H9 (cell line): ENCODE measurements at regions not wholly inside any gene's neighbourhood (a gene's known extent, or its start where the extent isn't known, plus 50 kb on each side); places are given as distances from the start of the nearest gene placed in this dataset.

Experiments
- DNase-seq: peaks from one replicate; pipeline ENCODE4 v3.0.0-alpha.2; 2017
- H2AFZ ChIP-seq: one replicate; pipeline ENCODE4 v1.6.1; 2013; ENCODE audit warnings: mild to moderate bottlenecking, low read length, control low read depth, moderate library complexity
- H2AK5ac ChIP-seq: 2 replicates; pipeline ENCODE4 v1.6.1; 2013; ENCODE audit warnings: low read length, control low read depth, mixed read lengths; ENCODE audit not compliant: insufficient read length
- H2BK120ac ChIP-seq: one replicate; pipeline ENCODE4 v1.6.1; 2013; ENCODE audit warnings: low read depth, mild to moderate bottlenecking, low read length, control low read depth, inconsistent platforms; ENCODE audit not compliant: poor library complexity, severe bottlenecking
- H2BK12ac ChIP-seq: 2 replicates; pipeline ENCODE4 v1.6.1; 2013; ENCODE audit warnings: low read length, control low read depth, mixed read lengths, low read depth; ENCODE audit not compliant: insufficient read length
- H2BK15ac ChIP-seq: 2 replicates; pipeline ENCODE4 v1.6.1; 2013; ENCODE audit warnings: low read depth, low read length, control low read depth
- H2BK20ac ChIP-seq: one replicate; pipeline ENCODE4 v1.6.1; 2013; ENCODE audit warnings: low read depth, mild to moderate bottlenecking, low read length, control low read depth, inconsistent platforms; ENCODE audit not compliant: poor library complexity, severe bottlenecking
- H2BK5ac ChIP-seq: 2 replicates; pipeline ENCODE4 v1.6.1; 2013; ENCODE audit warnings: low read length, control low read depth, mixed read lengths; ENCODE audit not compliant: insufficient read length
- H3K14ac ChIP-seq: 2 replicates; pipeline ENCODE4 v1.6.1; 2013; ENCODE audit warnings: low read length, control low read depth; ENCODE audit not compliant: insufficient read depth
- H3K18ac ChIP-seq: 2 replicates; pipeline ENCODE4 v1.6.1; 2013; ENCODE audit warnings: low read depth, mild to moderate bottlenecking, mixed read lengths, low read length, control low read depth; ENCODE audit not compliant: insufficient read length
- H3K23ac ChIP-seq: 2 replicates; pipeline ENCODE4 v1.6.1; 2013; ENCODE audit warnings: low read length, control low read depth, mixed read lengths, low read depth; ENCODE audit not compliant: insufficient read length
- H3K23me2 ChIP-seq: 2 replicates; pipeline ENCODE4 v1.6.1; 2013; ENCODE audit warnings: low read depth, mild to moderate bottlenecking, mixed read lengths, low read length, control low read depth; ENCODE audit not compliant: insufficient read length, poor library complexity, severe bottlenecking
- H3K27ac ChIP-seq: 2 replicates; pipeline ENCODE4 v1.5.1; 2013; ENCODE audit warnings: low read length, control low read depth, mixed read lengths, low read depth; ENCODE audit not compliant: insufficient read length
- H3K27me3 ChIP-seq: 2 replicates; pipeline ENCODE4 v1.6.1; 2013; ENCODE audit warnings: low read length, control low read depth, inconsistent platforms; ENCODE audit not compliant: insufficient read depth
- H3K4ac ChIP-seq: 2 replicates; pipeline ENCODE4 v1.6.1; 2013; ENCODE audit warnings: low read depth, mild to moderate bottlenecking, control low read depth, inconsistent platforms, low read length, moderate library complexity
- H3K4me1 ChIP-seq: 2 replicates; pipeline ENCODE4 v1.6.1; 2013; ENCODE audit warnings: low read length, control low read depth, inconsistent platforms; ENCODE audit not compliant: insufficient read depth
- H3K4me2 ChIP-seq: 2 replicates; pipeline ENCODE4 v1.6.1; 2013; ENCODE audit warnings: low read length, control low read depth, mixed read lengths; ENCODE audit not compliant: insufficient read length, insufficient read depth
- H3K56ac ChIP-seq: 2 replicates; pipeline ENCODE4 v1.6.1; 2013; ENCODE audit warnings: low read depth, mild to moderate bottlenecking, mixed read lengths, low read length, control low read depth; ENCODE audit not compliant: insufficient read length
- H3K79me1 ChIP-seq: 2 replicates; pipeline ENCODE4 v1.6.1; 2013; ENCODE audit warnings: low read depth, mild to moderate bottlenecking, moderate library complexity, low read length, control low read depth, inconsistent platforms; ENCODE audit not compliant: insufficient read depth, poor library complexity, severe bottlenecking
- H3K79me2 ChIP-seq: 2 replicates; pipeline ENCODE4 v1.6.1; 2013; ENCODE audit warnings: low read length, control low read depth, inconsistent platforms; ENCODE audit not compliant: insufficient read depth
- H3K9ac ChIP-seq: 2 replicates; pipeline ENCODE4 v1.6.1; 2013; ENCODE audit warnings: low read length, control low read depth, mixed read lengths; ENCODE audit not compliant: insufficient read length; ENCODE audit errors: extremely low read depth
- H3K9me3 ChIP-seq: one replicate; pipeline ENCODE4 v1.6.1; 2013; ENCODE audit warnings: low read depth, low read length, inconsistent platforms; ENCODE audit not compliant: control insufficient read depth
- H3T11ph ChIP-seq: one replicate; pipeline ENCODE4 v1.6.1; 2013; ENCODE audit warnings: mild to moderate bottlenecking, low read length, control low read depth, inconsistent platforms
- H4K20me1 ChIP-seq: one replicate; pipeline ENCODE4 v1.6.1; 2013; ENCODE audit not compliant: control insufficient read depth, insufficient read length, insufficient read depth
- H4K5ac ChIP-seq: 2 replicates; pipeline ENCODE4 v1.6.1; 2013; ENCODE audit warnings: low read depth, mild to moderate bottlenecking, mixed read lengths, low read length, control low read depth; ENCODE audit not compliant: insufficient read length
- H4K8ac ChIP-seq: replicated peaks from 2 replicates; pipeline ENCODE4 v1.6.1; 2013; ENCODE audit warnings: low read length, control low read depth, mixed read lengths, low read depth; ENCODE audit not compliant: insufficient read length
- H4K91ac ChIP-seq: 2 replicates; pipeline ENCODE4 v1.6.1; 2013; ENCODE audit warnings: low read depth, mild to moderate bottlenecking, moderate library complexity, mixed read lengths, low read length, control low read depth; ENCODE audit not compliant: insufficient read length
- H3K27ac Mint-ChIP-seq, 3 experiments: 2 replicates in 2 of 3; 3 replicates in 1 of 3; pipeline ENCODE4 v1.8.0; 2020 to 2021; ENCODE audit warnings: mixed read lengths in 3 of 3, mild to moderate bottlenecking in 1 of 3, moderate library complexity in 1 of 3
- H3K27me3 Mint-ChIP-seq: 2 replicates; pipeline ENCODE4 v1.8.0; 2021; ENCODE audit warnings: low read depth, mild to moderate bottlenecking, moderate library complexity, mixed read lengths
- H3K36me3 Mint-ChIP-seq, 3 experiments: 2 replicates in 2 of 3; 3 replicates in 1 of 3; pipeline ENCODE4 v1.8.0; 2020 to 2021; ENCODE audit warnings: low read depth in 3 of 3, mixed read lengths in 3 of 3; ENCODE audit not compliant: insufficient read depth in 1 of 3
- H3K4me1 Mint-ChIP-seq, 2 experiments: 2 replicates each; pipeline ENCODE4 v1.8.0; 2020; ENCODE audit warnings: mixed read lengths in 2 of 2
- H3K4me3 Mint-ChIP-seq, 2 experiments: 2 replicates in 1 of 2; 3 replicates in 1 of 2; pipeline ENCODE4 v1.8.0; 2020 to 2021; ENCODE audit warnings: mild to moderate bottlenecking in 2 of 2, mixed read lengths in 2 of 2, moderate library complexity in 1 of 2
- H3K9me3 Mint-ChIP-seq, 2 experiments: 2 replicates in 1 of 2; 3 replicates in 1 of 2; pipeline ENCODE4 v1.8.0; 2020; ENCODE audit warnings: mild to moderate bottlenecking in 2 of 2, mixed read lengths in 2 of 2, moderate library complexity in 1 of 2
- CTCF ChIP-seq: fragments of 200-600 bp; sonication (generic); conservative IDR thresholded peaks from 3 replicates; pipeline ENCODE4 v1.8.0; 2021; ENCODE audit warnings: antibody characterized with exemption, mild to moderate bottlenecking
- WGBS: extraction: QIAGEN DNeasy Blood & Tissue Kit; methylation state at CpG from one replicate; pipeline ENCODE4 v1.1.7; 2013; ENCODE audit warnings: missing lambda C conversion rate, low lambda C conversion rate, mixed read lengths; ENCODE audit not compliant: insufficient read length; ENCODE audit errors: extremely low coverage; 5-methylcytosine and 5-hydroxymethylcytosine counted together

- Mint-ChIP-seq H3K4me1 (peaks cover 0 to 3% of the 10 kb centered on the region in 2 experiments; a peak in 2 of 4 replicates), H3K4me3 (no peak overlapping the region), H3K36me3 (peaks cover 7 to 23% (median 16%) of the 10 kb centered on the region in 3 experiments; a peak in 6 of 7 replicates), H3K27ac (peak overlapping the region in 1 of 3 experiments; percentile 18; a peak in 1 of 7 replicates), H3K9me3 (peaks cover 17 to 23% of the 10 kb centered on the region in 2 experiments), H3K27me3 (no peaks in the 10 kb centered on the region)
- H2BK120ac ChIP-seq, result no peak overlapping the region
- H2BK20ac ChIP-seq, result no peak overlapping the region
- DNase-seq, result no peak
- no peak overlapping the region for H2AFZ ChIP-seq
- no peak overlapping the region for H3K18ac ChIP-seq
- H4K8ac ChIP-seq, result no peak overlapping the region
- H4K20me1 ChIP-seq, result no peaks in the 10 kb centered on the region
- no peak overlapping the region for H3K14ac ChIP-seq
- no peak overlapping the region for H3T11ph ChIP-seq
- no peak overlapping the region for H3K4ac ChIP-seq
- H3K23me2 ChIP-seq, result no peaks in the 10 kb centered on the region
- H3K27ac ChIP-seq, result no peak overlapping the region
- H3K79me1 ChIP-seq, result no peaks in the 10 kb centered on the region
- no CpG with 5 or more reads among the region's 7 CpGs for WGBS
- H3K9ac ChIP-seq, result no peak overlapping the region
- H3K27me3 ChIP-seq, result no peaks in the 10 kb centered on the region
- H2BK5ac ChIP-seq, result no peak overlapping the region
- H4K91ac ChIP-seq, result no peak overlapping the region
- H2BK12ac ChIP-seq, result no peak overlapping the region
- H3K4me1 ChIP-seq, result no peaks in the 10 kb centered on the region
- no peak overlapping the region for H3K23ac ChIP-seq
- no peaks in the 10 kb centered on the region for H3K79me2 ChIP-seq
- TF ChIP-seq CTCF, result no peak
- no peak overlapping the region for H3K56ac ChIP-seq
- H2AK5ac ChIP-seq, result no peak overlapping the region
- no peak overlapping the region for H4K5ac ChIP-seq
- H3K9me3 ChIP-seq, result no peaks in the 10 kb centered on the region
- no peak overlapping the region for H3K4me2 ChIP-seq
- no peak overlapping the region for H2BK15ac ChIP-seq
These were observed 850.4 kb upstream of the AADAT start for GRCh38 chr4:170940043-170940724.
